ENCODE measurements at regions not wholly inside any gene's neighbourhood (a gene's known extent, or its start where the extent isn't known, plus 50 kb on each side); places are given as distances from the start of the nearest gene placed in this dataset.
A peak's percentile ranks its signal among the peaks of the same experiment; 100 is the strongest.
"Not testable (repeated sequence)": the region's sequence is repeated elsewhere in the genome, so short reads cannot be mapped to it uniquely, and the experiment has no call there.

GRCh38 chr6:81564470-81565068 is 187.9 kb downstream of the TENT5A start:
- DNase-seq (ENCODE audit: low spot score) = no peak

GRCh38 chr6:81562169-81562568 is 190.3 kb downstream of the TENT5A start:
- peak; percentile 95 for DNase-seq (ENCODE audit: low spot score)

- peak; percentile 85 for DNase-seq (ENCODE audit: low spot score)
Observed at GRCh38 chr6:81561731-81562130, 190.8 kb downstream of the TENT5A start.

GRCh38 chr6:81561071-81561564 is 191.4 kb downstream of the TENT5A start:
- DNase-seq (ENCODE audit: low spot score) = peak; percentile 74

GRCh38 chr6:81557811-81558210 is 194.7 kb downstream of the TENT5A start:
- DNase-seq (ENCODE audit: low spot score) = no peak

GRCh38 chr6:81556551-81556950 is 195.9 kb downstream of the TENT5A start:
- DNase-seq (ENCODE audit: low spot score) = peak; percentile 85

- DNase-seq (ENCODE audit: low spot score) = peak; percentile 78
Observed at GRCh38 chr6:81553216-81553615, 199.3 kb downstream of the TENT5A start.

- peak; percentile 94 for DNase-seq (ENCODE audit: low spot score)
Observed at GRCh38 chr6:81552644-81553043, 199.8 kb downstream of the TENT5A start.

- DNase-seq (ENCODE audit: low spot score) = no peak
Observed at GRCh38 chr6:81547149-81547548, 205.3 kb downstream of the TENT5A start.

- DNase-seq (ENCODE audit: low spot score) = no peak
Observed at GRCh38 chr6:81534934-81535465, 217.5 kb downstream of the TENT5A start.

- DNase-seq (ENCODE audit: low spot score) = no peak
Observed at GRCh38 chr6:81531869-81532561, 220.5 kb downstream of the TENT5A start.

GRCh38 chr6:81517455-81517854 is 235.0 kb downstream of the TENT5A start:
- DNase-seq (ENCODE audit: low spot score) = no peak

- no peak for DNase-seq (ENCODE audit: low spot score)
Observed at GRCh38 chr6:81515562-81516453, 236.7 kb downstream of the TENT5A start.

GRCh38 chr6:81514195-81514594 is 238.3 kb downstream of the TENT5A start:
- DNase-seq (ENCODE audit: low spot score) = not testable (repeated sequence)

GRCh38 chr6:81511423-81511822 is 241.1 kb downstream of the TENT5A start:
- DNase-seq (ENCODE audit: low spot score) = no peak

- no peak for DNase-seq (ENCODE audit: low spot score)
Observed at GRCh38 chr6:81495999-81496398, 256.5 kb downstream of the TENT5A start.

GRCh38 chr6:81491454-81492101 is 260.9 kb downstream of the TENT5A start:
- no peak for DNase-seq (ENCODE audit: low spot score)

GRCh38 chr6:81487489-81487888 is 265.0 kb downstream of the TENT5A start:
- DNase-seq (ENCODE audit: low spot score) = peak; percentile 3

GRCh38 chr6:81486234-81486633 is 266.2 kb downstream of the TENT5A start:
- DNase-seq (ENCODE audit: low spot score) = no peak

- DNase-seq (ENCODE audit: low spot score) = no peak
Observed at GRCh38 chr6:81485395-81485794, 267.1 kb downstream of the TENT5A start.

- DNase-seq (ENCODE audit: low spot score) = no peak
Observed at GRCh38 chr6:81484251-81484650, 268.2 kb downstream of the TENT5A start.
